ENCODE measurements at regions not wholly inside any gene's neighbourhood (a gene's known extent, or its start where the extent isn't known, plus 50 kb on each side); places are given as distances from the start of the nearest gene placed in this dataset.

DNA sequence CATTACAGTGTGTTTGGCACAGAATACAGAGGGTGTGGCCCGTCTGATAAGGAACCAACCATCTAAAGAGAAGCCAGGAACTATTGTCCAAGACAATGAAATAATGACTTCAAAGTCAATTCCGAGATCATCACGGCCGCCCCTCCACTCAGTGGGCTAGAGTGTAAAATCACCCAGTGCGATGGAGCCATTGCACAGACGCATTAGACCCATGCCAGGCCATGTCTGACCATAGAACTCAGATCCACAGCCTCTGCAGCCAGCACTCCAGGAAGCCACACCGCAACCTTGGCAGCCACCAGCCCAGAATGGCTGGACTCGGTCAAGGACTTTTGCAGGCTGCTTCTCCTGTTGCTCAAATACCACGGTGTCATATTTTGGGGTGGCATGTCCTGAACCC, 835.7 kb downstream of the DCDC2C start:
- no peak overlapping the region for H3K4me3 ChIP-seq (ENCODE audit: insufficient read length, low read depth)
- H3K36me3 ChIP-seq (ENCODE audit: insufficient read depth, insufficient read length, low read length): no peaks in the 10 kb centered on the region
- no peaks in the 10 kb centered on the region for H3K27me3 ChIP-seq (ENCODE audit: insufficient read depth, insufficient read length)
- TF ChIP-seq YY1 (IDR thresholded peaks at IDR 0.05; ENCODE audit: insufficient read depth, insufficient read length) (no peak), SUZ12 (IDR thresholded peaks at IDR 0.05; ENCODE audit: extremely low read depth, insufficient read depth, insufficient read length) (no peak), ZNF274 (IDR thresholded peaks at IDR 0.05; ENCODE audit: low read depth, low read length) (no peak)
- H3K9ac ChIP-seq (ENCODE audit: insufficient read length, low read depth): no peak overlapping the region
- DNase-seq (ENCODE audit: low read depth, low spot score): no peak
- H3K4me1 ChIP-seq (ENCODE audit: insufficient read depth, insufficient read length): no peaks in the 10 kb centered on the region
- H3K9me3 ChIP-seq (ENCODE audit: insufficient read depth, low read length): no peaks in the 10 kb centered on the region

DNA sequence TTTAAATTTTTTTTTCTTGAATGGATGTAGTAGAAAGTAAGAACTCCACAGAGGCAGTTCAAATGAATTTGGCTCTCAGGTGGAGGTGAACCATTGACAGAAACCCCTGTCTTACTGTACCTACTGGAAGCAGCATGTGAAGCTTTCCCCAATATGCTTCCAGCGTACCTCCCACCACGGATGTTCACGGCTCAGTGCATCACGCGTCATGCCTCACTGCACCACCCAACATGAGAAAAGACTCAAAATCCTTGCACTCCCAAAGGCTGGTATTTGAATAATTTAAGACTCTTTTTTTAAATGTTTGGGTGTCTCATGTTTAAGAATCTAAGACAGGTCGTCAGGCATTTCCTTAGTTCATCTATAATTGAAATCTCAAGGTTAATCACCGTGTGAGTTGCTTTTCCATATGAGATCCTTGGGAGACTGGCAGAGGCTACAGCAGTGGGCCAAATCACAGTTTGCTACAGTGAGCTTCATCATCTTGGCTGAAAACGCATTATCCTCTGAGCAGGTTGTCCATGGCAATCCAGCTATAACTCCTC, 846.4 kb downstream of the DCDC2C start:
- no peak for DNase-seq (ENCODE audit: low read depth, low spot score)
- Histone ChIP-seq H3K36me3 (ENCODE audit: insufficient read depth, insufficient read length, low read length) (no peaks in the 10 kb centered on the region), H3K4me3 (ENCODE audit: insufficient read length, low read depth) (no peak overlapping the region), H3K27me3 (ENCODE audit: insufficient read depth, insufficient read length) (no peaks in the 10 kb centered on the region), H3K9me3 (ENCODE audit: insufficient read depth, low read length) (no peaks in the 10 kb centered on the region), H3K4me1 (ENCODE audit: insufficient read depth, insufficient read length) (no peaks in the 10 kb centered on the region), H3K9ac (ENCODE audit: insufficient read length, low read depth) (no peak overlapping the region)
- TF ChIP-seq ZNF274 (IDR thresholded peaks at IDR 0.05; ENCODE audit: low read depth, low read length) (no peak), YY1 (IDR thresholded peaks at IDR 0.05; ENCODE audit: insufficient read depth, insufficient read length) (no peak), SUZ12 (IDR thresholded peaks at IDR 0.05; ENCODE audit: extremely low read depth, insufficient read depth, insufficient read length) (no peak)

- TF ChIP-seq YY1 (IDR thresholded peaks at IDR 0.05; ENCODE audit: insufficient read depth, insufficient read length) (no peak), SUZ12 (IDR thresholded peaks at IDR 0.05; ENCODE audit: extremely low read depth, insufficient read depth, insufficient read length) (no peak), ZNF274 (IDR thresholded peaks at IDR 0.05; ENCODE audit: low read depth, low read length) (no peak)
- no peak overlapping the region for H3K4me3 ChIP-seq (ENCODE audit: insufficient read length, low read depth)
- no peak overlapping the region for H3K9ac ChIP-seq (ENCODE audit: insufficient read length, low read depth)
- no peaks in the 10 kb centered on the region for H3K36me3 ChIP-seq (ENCODE audit: insufficient read depth, insufficient read length, low read length)
- DNase-seq (ENCODE audit: low read depth, low spot score): no peak
- H3K9me3 ChIP-seq (ENCODE audit: insufficient read depth, low read length): no peaks in the 10 kb centered on the region
- H3K27me3 ChIP-seq (ENCODE audit: insufficient read depth, insufficient read length): no peaks in the 10 kb centered on the region
- no peaks in the 10 kb centered on the region for H3K4me1 ChIP-seq (ENCODE audit: insufficient read depth, insufficient read length)
Measured at GRCh38 chr2:4551691-4552474, 848.5 kb downstream of the DCDC2C start.

- no peak overlapping the region for H3K9ac ChIP-seq (ENCODE audit: insufficient read length, low read depth)
- no peak overlapping the region for H3K4me3 ChIP-seq (ENCODE audit: insufficient read length, low read depth)
- H3K36me3 ChIP-seq (ENCODE audit: insufficient read depth, insufficient read length, low read length): no peaks in the 10 kb centered on the region
- no peaks in the 10 kb centered on the region for H3K27me3 ChIP-seq (ENCODE audit: insufficient read depth, insufficient read length)
- TF ChIP-seq SUZ12 (IDR thresholded peaks at IDR 0.05; ENCODE audit: extremely low read depth, insufficient read depth, insufficient read length): no peak
- no peak for TF ChIP-seq ZNF274 (IDR thresholded peaks at IDR 0.05; ENCODE audit: low read depth, low read length)
- no peaks in the 10 kb centered on the region for H3K4me1 ChIP-seq (ENCODE audit: insufficient read depth, insufficient read length)
- DNase-seq (ENCODE audit: low read depth, low spot score): no peak
- no peaks in the 10 kb centered on the region for H3K9me3 ChIP-seq (ENCODE audit: insufficient read depth, low read length)
Measured at GRCh38 chr2:4553241-4553640, 849.9 kb downstream of the DCDC2C start.

DNA sequence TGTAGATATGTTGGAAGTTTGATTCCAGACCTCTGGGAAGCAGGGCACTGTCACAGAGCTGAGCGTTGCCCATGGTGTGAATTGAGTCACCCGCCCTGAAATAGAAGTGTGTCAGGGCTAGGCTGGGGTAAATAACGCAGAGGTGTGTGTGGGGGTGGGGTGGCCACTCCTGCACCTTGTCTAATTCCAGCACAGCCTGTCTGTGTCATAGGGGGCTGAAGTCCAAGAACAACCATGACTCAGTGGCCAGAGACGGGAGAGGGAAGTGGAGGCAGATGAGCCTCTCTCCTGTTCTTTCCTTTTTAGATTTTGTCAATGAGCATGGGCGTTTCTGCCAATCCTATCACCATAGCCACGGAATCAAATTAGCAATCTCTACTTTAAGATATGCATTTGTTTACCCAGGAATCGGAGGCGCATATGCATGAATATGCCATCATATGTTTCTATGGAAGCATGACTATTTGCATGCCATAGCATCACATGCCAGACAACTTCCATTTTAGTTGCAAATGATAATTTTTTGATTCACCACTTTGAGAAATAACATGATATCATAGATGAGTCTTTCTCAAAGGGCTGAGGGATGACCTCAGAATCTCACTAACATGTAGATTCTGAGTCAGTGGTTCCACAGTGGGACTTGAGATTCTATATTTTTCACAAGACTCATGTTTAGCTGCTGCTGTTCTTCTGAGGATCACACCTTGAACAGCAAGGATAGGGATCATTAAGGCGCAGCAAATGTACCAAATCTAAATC, 852.9 kb downstream of the DCDC2C start:
- H3K4me1 ChIP-seq (ENCODE audit: insufficient read depth, insufficient read length): no peaks in the 10 kb centered on the region
- DNase-seq (ENCODE audit: low read depth, low spot score): no peak
- H3K36me3 ChIP-seq (ENCODE audit: insufficient read depth, insufficient read length, low read length): no peaks in the 10 kb centered on the region
- no peak overlapping the region for H3K9ac ChIP-seq (ENCODE audit: insufficient read length, low read depth)
- H3K27me3 ChIP-seq (ENCODE audit: insufficient read depth, insufficient read length): no peaks in the 10 kb centered on the region
- H3K4me3 ChIP-seq (ENCODE audit: insufficient read length, low read depth): no peak overlapping the region
- no peaks in the 10 kb centered on the region for H3K9me3 ChIP-seq (ENCODE audit: insufficient read depth, low read length)
- no peak for TF ChIP-seq SUZ12 (IDR thresholded peaks at IDR 0.05; ENCODE audit: extremely low read depth, insufficient read depth, insufficient read length)
- TF ChIP-seq ZNF274 (IDR thresholded peaks at IDR 0.05; ENCODE audit: low read depth, low read length): no peak
- no peak for TF ChIP-seq YY1 (IDR thresholded peaks at IDR 0.05; ENCODE audit: insufficient read depth, insufficient read length)

DNA sequence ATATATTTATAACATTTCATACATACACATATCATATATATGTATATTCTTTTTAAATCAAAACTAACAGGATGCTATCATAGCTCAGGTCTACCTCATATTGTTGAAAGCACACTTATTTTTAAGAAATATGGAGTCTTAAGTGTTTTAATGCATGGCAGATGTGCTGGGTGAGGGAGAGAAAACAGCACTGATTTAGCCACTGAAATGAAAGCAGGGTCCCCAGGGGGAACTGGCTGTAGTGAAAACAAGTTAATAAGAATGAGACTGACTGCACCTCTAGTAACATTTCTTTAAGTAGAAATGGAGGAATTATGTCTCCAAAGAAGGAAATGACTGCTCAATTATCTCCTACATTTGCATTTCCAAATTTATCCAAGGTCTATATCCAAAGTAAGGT, 857.8 kb downstream of the DCDC2C start:
- no peak for TF ChIP-seq ZNF274 (IDR thresholded peaks at IDR 0.05; ENCODE audit: low read depth, low read length)
- no peak for TF ChIP-seq SUZ12 (IDR thresholded peaks at IDR 0.05; ENCODE audit: extremely low read depth, insufficient read depth, insufficient read length)
- no peak for TF ChIP-seq YY1 (IDR thresholded peaks at IDR 0.05; ENCODE audit: insufficient read depth, insufficient read length)
- Histone ChIP-seq H3K4me1 (ENCODE audit: insufficient read depth, insufficient read length) (no peaks in the 10 kb centered on the region), H3K4me3 (ENCODE audit: insufficient read length, low read depth) (no peak overlapping the region), H3K9me3 (ENCODE audit: insufficient read depth, low read length) (no peaks in the 10 kb centered on the region), H3K36me3 (ENCODE audit: insufficient read depth, insufficient read length, low read length) (no peaks in the 10 kb centered on the region), H3K27me3 (ENCODE audit: insufficient read depth, insufficient read length) (no peaks in the 10 kb centered on the region), H3K9ac (ENCODE audit: insufficient read length, low read depth) (no peak overlapping the region)
- no peak for DNase-seq (ENCODE audit: low read depth, low spot score)

DNA sequence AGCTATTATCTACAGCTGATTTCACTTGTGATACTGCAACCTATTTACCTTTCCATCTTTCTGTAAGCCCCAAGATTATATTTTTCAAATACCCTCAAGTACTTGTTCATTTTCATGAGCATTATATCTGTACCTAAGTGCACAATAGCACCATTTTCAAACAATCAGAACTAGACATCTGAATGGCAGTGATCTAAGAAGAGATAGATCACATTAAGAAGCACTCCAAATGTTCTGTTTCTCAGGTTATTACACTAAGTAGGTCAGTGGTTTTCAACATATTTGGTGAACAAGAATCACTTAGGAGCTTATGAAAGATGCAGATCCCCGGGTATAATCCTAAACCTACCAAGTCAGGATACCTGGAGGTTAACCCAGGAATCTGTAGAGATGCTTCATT, 872.7 kb downstream of the DCDC2C start:
- TF ChIP-seq SUZ12 (IDR thresholded peaks at IDR 0.05; ENCODE audit: extremely low read depth, insufficient read depth, insufficient read length): no peak
- Histone ChIP-seq H3K27me3 (ENCODE audit: insufficient read depth, insufficient read length) (no peaks in the 10 kb centered on the region), H3K36me3 (ENCODE audit: insufficient read depth, insufficient read length, low read length) (no peaks in the 10 kb centered on the region), H3K4me1 (ENCODE audit: insufficient read depth, insufficient read length) (no peaks in the 10 kb centered on the region), H3K9ac (ENCODE audit: insufficient read length, low read depth) (no peak overlapping the region), H3K4me3 (ENCODE audit: insufficient read length, low read depth) (no peak overlapping the region), H3K9me3 (ENCODE audit: insufficient read depth, low read length) (0 out of 2 replicates have a peak, but pooled peaks cover 3% of the 10 kb centered on the region)
- no peak for DNase-seq (ENCODE audit: low read depth, low spot score)
